ENCODE measurements at regions not wholly inside any gene's neighbourhood (a gene's known extent, or its start where the extent isn't known, plus 50 kb on each side); places are given as distances from the start of the nearest gene placed in this dataset.
"Not testable (repeated sequence)": the region's sequence is repeated elsewhere in the genome, so short reads cannot be mapped to it uniquely, and the experiment has no call there.

DNA sequence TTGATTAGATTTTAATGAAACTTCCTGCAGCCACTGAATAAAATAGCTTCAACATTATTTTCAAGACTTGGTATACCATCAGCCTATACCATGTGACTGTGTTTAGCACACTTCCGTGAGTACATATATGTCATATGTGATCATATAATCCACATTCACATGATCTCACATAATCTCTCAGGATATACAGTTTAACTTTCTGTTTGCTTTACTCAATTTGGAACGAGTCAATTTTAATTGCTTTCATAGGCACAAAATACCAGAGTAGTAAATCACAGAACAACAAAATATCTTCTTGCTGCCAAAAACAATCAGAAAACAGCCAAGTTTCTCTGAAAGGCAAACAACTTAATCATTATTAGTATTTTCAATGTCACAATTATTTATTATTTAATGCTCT lies 731.1 kb upstream of the DIAPH2 start:
- peak in 1 of 4 donors; percentile 1 for DNase-seq (ENCODE audit: low read depth in 4 of 4, low spot score in 3 of 4)

DNA sequence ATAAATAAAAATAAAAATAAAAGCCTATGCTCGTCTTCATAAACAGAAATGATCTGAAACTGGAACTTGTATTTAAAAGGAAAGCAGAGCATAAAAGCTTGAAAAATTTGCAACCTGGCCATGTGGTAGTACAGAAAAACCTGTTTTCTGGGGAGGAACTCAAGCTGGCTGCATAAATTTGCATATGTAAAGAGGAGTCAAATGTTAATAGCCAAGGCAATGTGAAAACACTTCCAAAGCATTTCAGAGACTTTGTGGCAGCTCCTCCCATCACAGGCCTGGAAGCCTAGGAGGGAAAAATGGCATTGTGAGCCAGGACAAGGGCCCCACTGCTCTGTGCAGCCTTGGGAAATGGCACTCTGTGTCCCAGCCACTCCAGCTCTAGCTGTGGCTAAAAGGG lies 727.9 kb upstream of the DIAPH2 start:
- no peak for DNase-seq (ENCODE audit: low read depth in 4 of 4, low spot score in 3 of 4)

GRCh38 chrX:95973456-95974095 lies 711.1 kb upstream of the DIAPH2 start:
- DNase-seq (ENCODE audit: low read depth in 4 of 4, low spot score in 3 of 4) = not testable (repeated sequence)

DNA sequence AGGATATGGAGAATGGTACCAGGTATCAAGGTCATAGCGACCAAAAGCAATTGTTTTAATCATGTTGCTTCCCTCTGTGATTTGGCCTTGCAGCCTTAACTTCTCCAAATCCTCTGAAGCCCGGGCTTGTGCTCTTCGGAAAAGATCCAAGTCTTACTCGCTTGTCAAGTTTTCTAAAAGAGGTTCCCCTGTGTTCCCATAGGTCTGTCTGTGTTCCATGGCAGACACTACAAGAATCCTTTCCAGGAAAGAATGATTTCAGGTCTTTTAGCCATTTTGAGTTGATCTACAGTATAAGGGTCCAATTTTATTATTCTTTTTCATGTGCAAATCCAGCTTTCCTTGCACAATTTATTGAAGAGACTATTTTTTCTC lies 710.6 kb upstream of the DIAPH2 start:
- no peak for DNase-seq (ENCODE audit: low read depth in 4 of 4, low spot score in 3 of 4)

DNA sequence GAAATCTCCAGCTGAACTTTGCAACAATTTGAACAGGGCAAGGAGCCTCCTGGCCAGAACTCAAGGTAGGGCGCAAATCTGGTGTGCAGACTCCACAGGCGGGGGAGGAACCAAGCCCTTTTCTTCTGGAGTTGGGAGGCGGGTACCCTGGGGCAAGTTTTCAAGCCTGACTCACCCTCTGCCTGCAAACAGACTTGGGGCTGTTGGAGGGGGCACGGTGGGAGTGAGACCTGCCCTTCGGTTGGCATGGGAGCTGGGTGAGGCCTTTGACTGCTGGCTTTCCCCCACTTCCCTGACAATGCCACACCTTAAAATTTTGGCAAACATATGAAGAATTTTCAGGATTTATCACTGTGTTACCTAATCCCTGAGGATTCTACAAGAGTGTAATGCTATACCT lies 709.8 kb upstream of the DIAPH2 start:
- no peak for DNase-seq (ENCODE audit: low read depth in 4 of 4, low spot score in 3 of 4)

- no peak for DNase-seq (ENCODE audit: low read depth in 4 of 4, low spot score in 3 of 4)
Measured at GRCh38 chrX:95995583-95995982, 689.1 kb upstream of the DIAPH2 start.

DNA sequence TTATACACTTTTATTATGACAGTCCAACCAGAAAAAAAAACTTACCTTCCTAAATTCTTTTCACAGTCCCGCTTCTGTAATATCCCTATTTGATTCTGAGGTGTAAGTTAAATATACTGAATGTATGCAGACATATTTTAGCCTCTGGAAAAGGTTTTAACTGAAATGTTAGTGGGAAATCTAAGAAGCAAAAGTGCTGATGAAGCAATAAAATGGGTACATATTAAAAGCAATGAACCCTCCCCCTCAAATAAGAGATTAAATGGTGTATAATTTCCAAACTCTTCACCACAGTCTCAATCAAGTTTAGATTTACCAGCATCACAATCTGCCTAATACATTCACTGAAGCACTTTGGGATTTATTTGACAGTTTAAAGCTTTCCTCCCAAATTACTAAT lies 688.3 kb upstream of the DIAPH2 start:
- DNase-seq (ENCODE audit: low read depth in 4 of 4, low spot score in 3 of 4) = no peak

DNA sequence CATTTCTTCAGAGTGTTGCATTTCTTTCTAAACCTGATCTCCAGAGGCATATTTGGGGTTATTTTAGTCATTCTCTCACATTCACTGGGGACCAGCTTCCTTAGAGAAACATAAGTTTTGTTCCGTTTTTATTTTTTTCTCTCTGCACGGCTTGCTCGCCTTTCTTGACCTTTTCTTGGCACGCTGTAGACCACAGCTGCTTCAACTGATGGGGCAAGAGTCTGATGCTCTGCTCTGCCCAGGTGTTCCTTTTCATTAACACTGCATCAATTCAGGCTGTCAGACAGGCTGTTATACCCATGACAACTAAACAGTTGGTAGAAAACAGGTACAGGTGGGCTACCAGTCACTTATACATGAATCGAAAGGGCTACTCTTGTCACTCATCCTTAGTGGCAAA lies 682.2 kb upstream of the DIAPH2 start:
- DNase-seq (ENCODE audit: low read depth in 4 of 4, low spot score in 3 of 4) = no peak

DNA sequence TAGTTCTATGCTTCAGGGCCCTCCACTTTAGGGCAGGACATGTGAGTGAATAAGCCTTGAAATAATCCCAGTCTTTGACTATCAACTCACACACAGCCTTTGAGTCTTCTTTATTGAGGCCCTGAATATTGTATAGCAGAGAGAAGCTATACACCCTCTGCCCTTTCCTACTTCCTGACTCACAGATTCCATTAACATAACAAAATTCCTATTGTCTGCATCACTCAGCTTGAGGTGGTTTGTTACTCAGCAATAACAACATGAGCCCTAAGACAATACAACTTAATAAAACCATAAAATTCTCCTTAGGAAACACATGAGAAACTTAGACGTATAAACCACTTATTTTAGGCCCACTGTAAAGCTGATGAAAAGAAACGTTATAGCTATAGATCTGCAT lies 680.3 kb upstream of the DIAPH2 start:
- DNase-seq (ENCODE audit: low read depth in 4 of 4, low spot score in 3 of 4) = no peak

DNA sequence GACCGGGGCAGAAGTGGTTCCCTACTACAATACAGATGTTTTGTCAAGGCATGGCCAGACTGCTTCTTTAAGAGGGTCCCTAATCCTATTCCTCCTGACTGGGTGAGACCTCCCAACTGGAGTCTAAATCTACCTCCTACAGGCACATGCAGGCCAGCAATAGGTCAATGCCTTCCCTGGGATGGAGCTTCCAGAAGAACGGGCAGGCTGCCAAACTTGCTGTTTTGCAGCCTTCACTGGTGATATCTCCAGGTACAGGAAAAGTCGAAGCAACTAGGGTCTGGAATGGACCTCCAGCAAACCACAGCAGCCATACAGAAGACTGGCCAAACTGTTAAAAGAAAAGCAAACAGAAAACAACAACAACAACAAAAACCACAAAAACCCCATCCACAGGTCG lies 678.4 kb upstream of the DIAPH2 start:
- DNase-seq (ENCODE audit: low read depth in 4 of 4, low spot score in 3 of 4) = no peak

DNA sequence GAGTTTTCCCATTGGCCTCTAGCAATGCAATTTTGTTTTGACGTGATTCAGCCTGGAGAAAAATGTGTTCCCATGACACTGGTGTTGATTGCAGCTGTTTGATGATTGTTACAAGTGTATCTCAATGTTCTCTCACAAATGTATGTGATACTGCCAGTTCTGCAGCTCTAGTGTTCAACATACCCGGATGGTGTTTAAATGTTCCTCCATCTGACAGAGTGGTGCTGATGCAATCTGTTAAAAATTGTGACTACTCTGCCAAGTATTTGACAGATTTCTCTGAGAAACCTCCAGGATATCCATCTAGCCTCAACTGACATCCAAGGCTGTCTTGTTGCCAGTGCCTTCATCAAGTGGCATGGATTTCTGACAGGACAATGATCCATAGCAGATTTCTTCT lies 657.2 kb upstream of the DIAPH2 start:
- DNase-seq (ENCODE audit: low read depth in 4 of 4, low spot score in 3 of 4) = no peak

DNA sequence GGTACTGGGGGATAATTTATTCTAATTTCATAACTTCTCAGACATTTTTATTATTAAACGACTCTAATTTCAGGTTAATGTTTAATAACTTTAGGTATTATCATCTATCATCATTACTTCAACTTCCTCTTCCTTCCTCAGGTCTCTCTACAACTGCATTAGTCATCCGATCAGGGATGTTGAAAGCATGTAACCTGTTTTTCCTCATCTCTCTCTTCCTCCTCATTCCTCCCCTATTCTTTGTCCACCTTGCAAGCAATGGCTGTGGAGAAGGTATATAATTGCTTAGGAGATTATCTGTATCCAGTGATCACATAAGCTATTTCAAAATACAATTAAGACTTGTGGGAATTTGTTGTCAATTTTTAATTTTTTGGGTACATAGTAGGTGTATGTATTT lies 632.6 kb upstream of the DIAPH2 start:
- DNase-seq (ENCODE audit: low read depth in 4 of 4, low spot score in 3 of 4) = no peak

GRCh38 chrX:96081891-96082290 lies 602.8 kb upstream of the DIAPH2 start:
- no peak for DNase-seq (ENCODE audit: low read depth in 4 of 4, low spot score in 3 of 4)

GRCh38 chrX:96094616-96095015 lies 590.0 kb upstream of the DIAPH2 start:
- no peak for DNase-seq (ENCODE audit: low read depth in 4 of 4, low spot score in 3 of 4)

DNA sequence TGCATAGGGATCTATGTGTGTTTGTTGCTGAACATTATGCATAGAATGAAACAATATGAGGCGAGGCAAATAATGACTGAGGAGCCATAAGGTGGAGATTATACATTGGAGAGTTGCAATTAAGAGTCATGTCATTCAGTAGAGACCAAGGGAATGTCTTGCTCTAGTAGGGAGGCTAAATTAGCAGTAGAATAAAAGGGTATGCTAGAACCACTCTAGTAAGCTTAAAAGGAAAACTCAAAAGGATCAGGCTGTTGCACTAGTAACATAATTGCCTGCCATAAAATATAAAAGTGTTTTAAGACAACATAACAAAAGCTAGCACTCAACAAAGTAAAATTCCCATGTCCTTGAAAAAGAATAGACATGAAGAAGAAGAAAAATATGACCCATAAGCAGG lies 586.2 kb upstream of the DIAPH2 start:
- no peak for DNase-seq (ENCODE audit: low read depth in 4 of 4, low spot score in 3 of 4)

- DNase-seq (ENCODE audit: low read depth in 4 of 4, low spot score in 3 of 4) = no peak
Measured at GRCh38 chrX:96102997-96103396, 581.6 kb upstream of the DIAPH2 start.

- no peak for DNase-seq (ENCODE audit: low read depth in 4 of 4, low spot score in 3 of 4)
Measured at GRCh38 chrX:96112689-96113088, 572.0 kb upstream of the DIAPH2 start.

- DNase-seq (ENCODE audit: low read depth in 4 of 4, low spot score in 3 of 4) = no peak
Measured at GRCh38 chrX:96126182-96126581, 558.5 kb upstream of the DIAPH2 start.

- not testable (repeated sequence) for DNase-seq (ENCODE audit: low read depth in 4 of 4, low spot score in 3 of 4)
Measured at GRCh38 chrX:96128058-96128457, 556.6 kb upstream of the DIAPH2 start.

- DNase-seq (ENCODE audit: low read depth in 4 of 4, low spot score in 3 of 4) = no peak
Measured at GRCh38 chrX:96140796-96141195, 543.8 kb upstream of the DIAPH2 start.

DNA sequence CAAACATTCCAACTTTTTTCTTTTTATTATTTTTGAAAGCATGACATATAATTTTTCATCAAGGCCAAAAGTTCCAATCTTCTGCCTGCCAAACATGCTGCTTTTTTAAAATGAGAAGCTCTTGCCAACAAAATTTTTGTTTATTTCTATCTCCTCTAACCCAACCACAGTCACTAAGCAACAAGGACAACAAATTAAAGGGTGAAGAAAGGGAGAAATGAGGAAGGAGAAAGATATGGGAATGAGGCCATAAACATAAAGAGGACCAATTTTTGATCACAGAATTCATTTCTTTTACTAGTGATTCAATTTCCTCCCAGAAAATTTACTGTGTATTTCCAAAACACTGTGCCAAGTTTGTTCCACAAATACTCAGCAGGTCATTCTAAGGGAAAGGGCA lies 537.0 kb upstream of the DIAPH2 start:
- DNase-seq (ENCODE audit: low read depth in 4 of 4, low spot score in 3 of 4) = no peak

GRCh38 chrX:96170626-96171025 lies 514.0 kb upstream of the DIAPH2 start:
- no peak for DNase-seq (ENCODE audit: low read depth in 4 of 4, low spot score in 3 of 4)

DNA sequence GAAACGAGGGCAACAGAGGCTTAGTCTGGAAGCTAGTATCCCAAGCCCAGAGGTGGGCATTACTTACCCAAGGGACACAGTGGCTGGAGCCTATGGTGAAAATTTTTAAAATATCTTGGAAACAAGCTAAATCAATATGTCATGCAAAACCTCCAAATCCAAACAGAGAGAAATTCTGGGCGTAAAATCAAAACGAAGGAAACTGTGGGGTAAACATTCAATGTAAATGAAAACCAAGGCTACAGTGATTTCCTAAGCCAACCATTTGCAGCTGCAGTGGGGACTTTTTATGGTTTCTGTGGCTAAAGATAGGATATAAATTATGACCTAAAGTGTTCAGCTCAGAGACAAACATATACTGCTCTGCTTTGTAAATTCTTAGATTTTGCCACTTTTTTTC lies 507.7 kb upstream of the DIAPH2 start:
- no peak for DNase-seq (ENCODE audit: low read depth in 4 of 4, low spot score in 3 of 4)

Data from left renal pelvis (tissue), 4 donors.